GM18951 (cell line): ENCODE measurements at regions not wholly inside any gene's neighbourhood (a gene's known extent, or its start where the extent isn't known, plus 50 kb on each side); places are given as distances from the start of the nearest gene placed in this dataset.

ENCODE experiments used
- POLR2A ChIP-seq: IDR thresholded peaks from 4 replicates; pipeline ENCODE4 v1.6.1; 2011; ENCODE audit warnings: mild to moderate bottlenecking; ENCODE audit not compliant: insufficient read length, insufficient read depth; ENCODE audit errors: extremely low read depth
- in situ Hi-C: fragments of 300-500 bp; cut with MboI; formaldehyde crosslinking; loops from one replicate; pipeline ENCODE4 v1.12.0; 2022; ENCODE audit warnings: low sequenced_read_pairs, mixed read lengths, inconsistent platforms; ENCODE audit not compliant: unreplicated experiment

GRCh38 chr21:43322805-43323204 lies 104.1 kb downstream of the SIK1 start:
- TF ChIP-seq POLR2A = no peak
- in situ Hi-C loops = no loop called here

GRCh38 chr21:43322311-43322710 lies 104.6 kb downstream of the SIK1 start:
- in situ Hi-C loops = no loop called here

DNA sequence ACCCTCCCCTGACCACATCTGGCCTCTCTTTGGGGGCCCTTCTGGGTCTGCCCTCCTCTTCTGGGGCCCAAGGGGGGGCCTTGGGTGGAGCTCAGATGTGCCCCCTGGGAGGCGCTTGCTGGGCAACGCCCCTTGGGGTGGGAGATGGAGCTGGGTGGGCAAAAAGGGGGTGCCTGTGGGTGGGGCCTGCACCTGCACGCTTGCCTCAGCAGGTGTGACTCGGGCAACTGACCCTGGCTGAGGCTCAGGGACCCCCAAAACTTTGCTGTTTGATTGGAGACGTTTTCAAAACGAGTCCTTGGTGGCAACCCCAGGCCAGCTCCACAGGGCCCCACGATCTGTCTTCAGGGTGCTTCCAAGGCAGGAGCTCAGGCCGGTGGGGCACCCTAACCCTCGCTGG lies 105.3 kb downstream of the SIK1 start:
- in situ Hi-C loops = no loop called here
- TF ChIP-seq POLR2A = no peak

More at GRCh38 chr21:43322311-43322710, 104.6 kb downstream of the SIK1 start:
- TF ChIP-seq POLR2A = no peak

GRCh38 chr21:43321111-43321510 lies 105.8 kb downstream of the SIK1 start:
- no peak for TF ChIP-seq POLR2A
- in situ Hi-C loops = no loop called here

DNA sequence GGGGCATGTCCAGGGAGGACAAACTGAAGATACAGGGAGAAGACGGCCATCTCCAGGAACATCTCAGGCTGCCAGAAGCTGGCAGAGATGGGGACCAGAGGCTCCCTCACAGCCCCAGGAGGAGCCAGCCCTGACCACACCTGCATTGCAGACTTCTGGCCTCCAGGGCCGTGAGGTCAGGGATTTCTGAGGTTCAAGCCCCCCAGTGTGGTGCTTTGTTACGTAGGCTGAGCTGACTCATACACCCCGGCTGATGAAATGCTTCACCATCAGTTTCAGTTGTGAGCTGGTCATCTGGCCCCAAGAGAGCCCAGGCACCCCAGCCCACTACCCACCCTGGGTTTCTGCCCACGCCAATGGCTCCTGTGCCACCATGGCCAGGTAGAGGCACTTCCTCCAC lies 106.4 kb downstream of the SIK1 start:
- no peak for TF ChIP-seq POLR2A
- in situ Hi-C loops = no loop called here

DNA sequence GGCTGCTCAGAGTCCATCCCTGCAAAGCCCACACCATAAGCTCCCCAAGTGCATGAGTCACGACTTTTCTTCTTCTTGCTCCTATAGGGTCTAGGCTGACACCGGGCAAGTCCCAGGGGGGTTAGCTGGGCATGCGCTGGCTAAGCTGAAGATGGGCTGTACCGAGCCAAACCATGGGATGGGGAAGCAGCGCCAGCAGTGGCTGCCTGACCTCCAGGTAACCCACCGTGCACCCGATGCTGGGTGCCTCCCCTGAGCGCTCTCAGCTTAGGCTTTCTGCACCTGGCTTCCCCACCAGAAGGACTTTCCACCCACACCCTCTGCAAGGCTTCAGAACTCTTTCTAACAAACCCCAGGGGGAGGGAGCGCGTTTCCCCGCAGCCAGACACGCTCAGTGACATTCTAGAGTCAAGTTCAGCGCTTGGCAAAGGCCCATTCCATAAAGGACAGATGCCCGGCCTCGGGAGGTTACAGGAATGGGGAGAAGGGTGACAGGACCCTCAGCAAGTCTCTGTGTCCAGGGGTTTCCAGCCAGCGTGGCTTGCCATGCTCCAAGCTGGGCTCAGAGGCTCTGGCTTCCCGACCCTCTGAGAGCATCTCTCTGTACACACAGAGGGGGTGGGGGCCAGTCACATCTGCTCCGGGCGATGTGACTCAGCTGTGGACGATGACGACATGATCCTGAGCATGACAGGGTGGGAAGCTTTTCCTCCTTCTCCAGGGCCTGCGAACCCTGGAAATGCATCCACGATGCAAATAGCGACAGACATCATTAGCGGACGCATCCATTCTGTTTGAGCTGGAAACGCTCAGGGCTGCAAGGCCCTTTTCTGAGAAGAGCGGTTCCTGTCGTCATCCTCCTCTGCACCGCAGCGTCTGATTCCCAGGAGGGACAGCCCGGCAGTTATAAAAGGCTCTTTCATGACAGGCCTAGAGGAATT lies 107.8 kb downstream of the SIK1 start:
- in situ Hi-C loops = no loop called here
- no peak for TF ChIP-seq POLR2A

GRCh38 chr21:43318368-43318767 lies 108.6 kb downstream of the SIK1 start:
- TF ChIP-seq POLR2A = no peak
- in situ Hi-C loops = no loop called here

GRCh38 chr21:43317959-43318358 lies 109.0 kb downstream of the SIK1 start:
- TF ChIP-seq POLR2A = no peak
- in situ Hi-C loops = no loop called here

GRCh38 chr21:43317254-43317748 lies 109.6 kb downstream of the SIK1 start:
- in situ Hi-C loops = no loop called here
- TF ChIP-seq POLR2A = no peak

GRCh38 chr21:43316156-43316845 lies 110.6 kb downstream of the SIK1 start:
- TF ChIP-seq POLR2A = no peak
- in situ Hi-C loops = no loop called here

DNA sequence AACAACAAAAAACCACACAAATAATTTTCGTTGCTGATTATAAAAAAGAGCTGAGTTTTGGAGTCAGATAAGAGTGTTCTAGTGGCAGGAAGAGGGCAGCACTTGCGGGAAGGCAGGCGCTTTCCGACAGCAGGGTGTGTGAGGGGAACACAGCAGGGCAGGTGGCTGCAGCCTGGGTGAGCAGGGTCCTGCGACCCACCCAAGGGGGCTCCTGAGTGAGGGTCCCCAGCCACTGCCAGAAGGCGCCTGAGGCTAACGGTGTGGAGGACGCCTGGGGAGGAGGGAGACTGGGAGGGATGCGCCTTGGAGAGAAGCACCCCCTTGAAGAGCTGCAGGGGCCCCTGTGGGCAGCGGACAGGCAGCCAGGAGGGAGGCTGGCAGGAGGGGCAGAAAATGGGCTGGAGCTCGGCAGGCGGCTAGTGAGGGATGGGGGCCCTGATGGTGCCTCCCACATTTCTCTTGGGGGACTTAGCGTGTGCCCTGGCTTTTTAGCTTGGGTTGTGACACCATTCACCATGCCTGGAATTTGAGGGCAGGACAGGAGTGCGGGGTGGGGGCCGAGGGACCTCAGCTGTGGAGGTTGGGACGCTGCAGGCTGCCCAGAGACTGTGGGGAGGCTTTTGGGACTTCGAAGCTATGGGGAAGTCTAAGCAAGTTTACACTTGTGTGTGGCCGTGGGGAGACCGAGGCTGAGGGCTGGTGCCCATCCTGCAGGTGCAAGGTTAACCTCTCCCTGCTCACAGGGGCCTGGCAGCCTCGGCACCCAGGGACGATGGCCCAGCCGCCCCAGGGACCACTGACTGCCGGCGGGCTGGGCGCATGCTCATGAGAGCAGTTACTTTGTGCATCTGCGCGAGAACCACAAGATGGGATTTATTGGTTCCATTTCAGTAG lies 111.4 kb downstream of the SIK1 start:
- no peak for TF ChIP-seq POLR2A
- in situ Hi-C loops = no loop called here

GRCh38 chr21:43313939-43314405 lies 113.0 kb downstream of the SIK1 start:
- in situ Hi-C loops = no loop called here
- no peak for TF ChIP-seq POLR2A
